ELR (cell line): ENCODE measurements at regions not wholly inside any gene's neighbourhood (a gene's known extent, or its start where the extent isn't known, plus 50 kb on each side); places are given as distances from the start of the nearest gene placed in this dataset.

Source experiments
- DNase-seq: peaks from one replicate; pipeline ENCODE4 v3.0.0-alpha.2; 2015; ENCODE audit warnings: low read depth

- DNase-seq, result no peak
Observed at GRCh38 chr3:181859518-181859917, 147.8 kb downstream of the SOX2 start.

DNA sequence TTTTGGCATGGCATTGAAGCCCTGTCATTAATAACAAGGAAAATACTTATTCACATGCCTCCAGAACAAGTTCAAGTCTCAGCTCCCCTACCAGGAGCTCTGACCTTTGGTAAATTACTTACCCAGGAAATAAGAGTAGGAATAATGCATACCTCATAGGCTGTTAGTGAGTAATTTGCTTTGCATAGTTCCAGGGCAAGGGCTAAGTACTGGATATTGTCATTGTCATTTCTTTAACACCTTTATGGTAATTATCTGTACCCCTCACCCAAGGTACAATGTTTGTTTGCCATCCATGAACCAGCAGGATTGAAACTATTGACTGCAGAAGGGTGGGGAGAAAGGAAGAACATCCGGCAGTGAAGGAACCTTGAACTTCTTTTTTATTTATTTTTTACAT, 148.5 kb downstream of the SOX2 start:
- no peak for DNase-seq

DNA sequence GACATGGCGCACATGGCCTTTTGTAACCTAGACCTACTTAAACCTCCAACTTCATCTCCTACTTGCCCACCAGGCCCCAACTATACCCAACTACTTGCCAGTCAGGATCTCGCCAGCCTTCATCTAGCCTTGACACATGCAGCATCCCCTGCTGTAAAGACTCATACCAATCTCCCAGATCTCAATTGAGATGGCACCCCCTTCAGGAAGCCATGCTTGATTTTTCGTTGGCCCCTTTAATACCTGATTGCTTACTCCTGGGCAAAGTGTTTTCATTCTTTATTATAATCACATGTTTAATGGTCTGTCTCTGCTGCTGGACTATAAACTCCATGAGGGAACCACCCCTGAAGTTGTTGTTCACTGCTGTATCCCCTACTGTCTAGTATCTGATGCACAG, 150.8 kb downstream of the SOX2 start:
- DNase-seq, result no peak

DNA sequence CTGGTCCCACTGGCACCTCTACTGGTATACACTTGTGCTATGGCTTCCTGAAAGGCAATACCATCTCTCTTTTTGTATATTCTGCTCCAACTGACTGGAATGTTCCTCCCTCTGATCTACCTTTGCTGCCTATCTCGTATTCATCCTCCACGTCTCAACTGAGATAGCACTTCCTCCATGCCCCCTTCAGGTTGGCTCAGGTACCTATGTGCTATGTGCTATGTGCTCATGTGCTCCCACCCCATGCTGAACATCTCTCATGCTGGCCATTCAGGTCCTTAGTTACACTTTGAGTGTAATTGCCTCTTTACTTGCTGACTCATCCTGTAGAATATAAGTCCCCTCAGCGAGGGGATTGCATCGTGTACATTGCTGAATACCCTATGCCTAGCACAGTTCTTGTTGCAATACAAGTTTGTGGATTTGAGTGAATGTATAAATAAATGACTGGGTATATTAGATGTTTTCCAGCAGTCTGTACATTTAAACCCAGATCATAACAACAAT, 156.9 kb downstream of the SOX2 start:
- no peak for DNase-seq

DNA sequence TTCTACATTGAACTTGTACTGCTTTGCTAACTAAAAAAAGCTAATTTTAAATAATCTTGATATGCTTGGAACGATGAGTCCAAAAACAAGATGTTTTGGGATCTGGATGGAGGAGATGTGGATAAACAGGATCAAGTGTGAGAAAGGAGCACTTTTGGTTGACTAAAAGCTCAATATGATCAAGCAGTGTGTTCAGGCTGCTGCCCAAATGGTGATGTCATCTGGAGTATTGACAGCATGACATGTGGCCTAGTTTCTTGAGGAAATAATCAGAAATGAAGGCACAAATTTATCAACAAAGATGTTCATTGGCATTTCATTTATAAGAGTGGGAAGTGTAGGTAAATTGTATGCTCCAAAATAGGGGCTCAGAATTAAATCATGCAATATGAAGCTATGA, 161.2 kb downstream of the SOX2 start:
- DNase-seq, result no peak

GRCh38 chr3:181879926-181880325, 168.2 kb downstream of the SOX2 start:
- DNase-seq, result no peak

DNA sequence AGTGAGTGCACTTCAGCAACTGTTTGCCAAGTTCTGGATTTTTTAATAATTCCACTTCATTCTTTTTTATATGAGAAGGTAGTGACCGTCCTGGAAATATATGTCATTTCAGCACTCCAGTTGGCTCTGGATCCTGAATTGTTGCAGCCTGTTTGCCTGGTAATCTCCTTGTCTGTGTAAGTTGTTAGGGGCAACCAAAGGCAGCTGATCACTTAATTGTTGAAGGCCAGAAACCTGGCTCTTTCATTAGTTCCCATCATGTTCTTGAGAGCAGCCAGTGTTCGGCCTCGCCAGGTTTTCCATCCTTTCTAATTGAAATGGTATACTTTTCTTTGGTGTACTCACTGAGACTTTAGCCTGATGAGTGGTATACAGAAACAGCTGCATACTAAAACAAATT, 168.6 kb downstream of the SOX2 start:
- DNase-seq, result no peak

- no peak for DNase-seq
Observed at GRCh38 chr3:181881749-181882148, 170.0 kb downstream of the SOX2 start.

DNA sequence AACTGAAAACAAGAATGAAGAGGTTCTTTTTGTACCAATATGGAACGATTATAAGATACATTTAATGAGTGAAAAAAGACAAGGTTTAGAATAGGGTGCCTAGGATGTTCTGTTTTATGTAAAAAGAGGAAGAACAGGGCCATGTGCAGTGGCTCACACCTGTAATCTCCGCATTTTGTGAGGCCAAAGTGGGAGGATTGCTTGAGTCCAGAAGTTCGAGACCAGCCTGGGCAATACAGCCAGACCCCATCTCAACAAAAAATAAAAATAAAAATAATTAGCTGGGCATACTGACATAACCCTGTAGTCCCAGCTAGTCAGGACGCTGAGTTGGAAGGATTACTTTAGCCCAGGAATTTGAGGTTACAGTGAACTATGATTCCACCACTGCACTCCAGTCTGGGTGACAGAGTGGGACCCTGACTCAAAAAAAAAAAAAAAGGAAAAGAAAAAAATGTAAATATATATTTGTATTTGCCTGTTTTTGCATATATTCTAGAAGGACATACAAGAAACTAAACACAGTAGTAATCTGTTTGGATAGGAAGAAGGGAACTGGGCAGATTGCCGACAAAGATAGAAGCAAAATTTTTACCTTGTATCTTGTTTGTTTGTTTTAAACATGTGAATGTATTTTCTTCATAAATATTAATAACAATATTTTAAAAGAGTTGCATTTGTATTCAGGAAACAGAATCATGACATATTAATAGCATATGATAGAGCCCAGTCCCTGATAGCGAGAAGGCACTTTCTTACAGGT, 174.3 kb downstream of the SOX2 start:
- no peak for DNase-seq

- no peak for DNase-seq
Observed at GRCh38 chr3:181886676-181887075, 175.0 kb downstream of the SOX2 start.

GRCh38 chr3:181887685-181888084, 176.0 kb downstream of the SOX2 start:
- DNase-seq, result no peak

DNA sequence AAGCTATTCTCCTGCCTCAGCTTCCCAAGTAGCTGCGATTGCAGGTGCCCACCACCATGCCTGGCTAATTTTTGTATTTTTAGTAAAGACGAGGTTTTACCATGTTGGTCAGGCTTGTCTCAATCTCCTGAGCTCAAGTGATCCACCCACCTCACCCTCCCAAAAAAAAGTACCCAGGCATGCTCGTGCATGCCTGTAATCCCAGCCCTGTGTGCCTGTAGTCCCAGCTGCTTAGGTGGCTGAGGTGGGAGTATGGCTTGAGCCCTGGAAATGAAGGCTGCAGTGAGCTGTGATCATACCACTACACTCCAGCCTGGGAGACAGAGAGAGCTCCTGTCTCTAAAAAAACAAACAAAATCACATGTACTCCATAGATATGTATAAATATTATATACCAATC, 176.5 kb downstream of the SOX2 start:
- no peak for DNase-seq

- DNase-seq, result no peak
Observed at GRCh38 chr3:181892848-181893247, 181.1 kb downstream of the SOX2 start.

DNA sequence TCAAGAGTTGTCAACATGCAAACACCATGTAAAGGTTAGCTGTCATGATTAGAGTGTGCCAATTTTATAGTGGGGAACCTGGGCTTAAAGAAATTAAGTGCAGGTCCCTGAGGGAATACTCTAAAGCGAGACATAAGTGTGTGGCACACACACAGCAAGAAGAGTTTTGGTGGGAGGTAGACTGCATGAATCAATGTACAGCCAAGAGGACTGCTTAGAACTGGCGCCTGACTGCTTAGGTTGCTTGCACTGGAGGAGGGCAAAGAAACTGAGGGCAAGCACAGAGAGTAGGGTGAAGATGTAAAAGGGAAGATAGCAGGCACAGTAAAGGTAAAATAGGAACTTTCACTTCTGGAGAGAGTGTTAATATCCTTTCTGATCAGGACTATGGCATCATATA, 184.9 kb downstream of the SOX2 start:
- no peak for DNase-seq

DNA sequence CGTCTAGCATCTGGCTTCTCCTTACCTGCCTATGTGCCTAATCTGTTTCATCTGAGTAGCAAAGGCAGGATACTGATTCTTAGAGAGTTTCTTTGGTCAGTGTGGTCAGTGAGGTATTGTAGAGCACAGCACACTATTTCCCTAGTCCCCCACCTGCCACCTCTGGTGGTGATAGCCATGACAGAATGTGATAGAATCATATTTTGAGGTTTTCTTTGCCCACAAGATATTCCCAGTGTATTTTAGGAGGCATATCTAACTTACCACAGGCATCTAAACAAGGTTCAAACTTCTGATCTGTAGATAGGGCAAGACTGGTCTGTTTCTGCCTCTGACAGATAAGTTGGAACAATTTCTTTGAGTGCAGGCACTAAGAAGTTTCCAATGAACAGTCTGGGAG, 188.0 kb downstream of the SOX2 start:
- DNase-seq, result no peak

- no peak for DNase-seq
Observed at GRCh38 chr3:181901626-181902025, 189.9 kb downstream of the SOX2 start.

DNA sequence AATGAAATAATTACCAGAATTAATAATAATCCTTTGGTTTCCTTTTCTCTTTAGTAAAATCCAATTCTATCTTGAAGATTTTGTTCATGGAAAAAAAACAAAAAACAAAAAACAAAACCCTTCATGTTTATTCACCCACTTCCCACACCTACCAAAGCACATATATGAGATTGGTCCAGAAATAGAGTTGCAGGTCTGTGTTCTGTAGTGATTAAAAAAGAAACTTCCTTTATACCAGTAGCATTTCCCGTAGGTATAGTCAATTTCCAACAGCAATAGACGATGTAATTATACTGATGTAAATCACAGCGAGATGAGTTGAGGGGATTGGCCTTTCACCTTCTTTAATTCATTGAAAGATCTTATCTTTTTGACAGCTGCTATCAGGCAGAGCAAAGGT, 194.6 kb downstream of the SOX2 start:
- no peak for DNase-seq

DNA sequence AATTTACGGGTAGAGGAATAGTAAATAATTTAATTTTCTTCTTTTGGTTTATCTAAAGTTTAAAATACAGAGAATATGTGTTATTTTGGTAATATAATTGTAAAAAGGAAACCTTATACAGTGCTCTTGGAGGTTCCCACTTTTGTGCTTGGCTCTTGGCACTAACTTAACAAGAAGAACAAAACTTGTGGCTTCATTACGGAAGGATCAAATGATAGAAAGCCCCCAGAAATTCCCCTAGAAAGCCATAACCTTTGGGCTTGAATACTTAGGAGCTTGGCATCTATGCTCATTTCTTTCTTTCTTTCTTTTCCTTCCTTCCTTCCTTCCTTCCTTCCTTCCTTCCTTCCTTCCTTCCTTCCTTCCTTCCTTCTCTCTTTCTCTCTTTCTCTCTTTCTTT, 197.5 kb downstream of the SOX2 start:
- DNase-seq, result no peak

GRCh38 chr3:181912384-181912783, 200.7 kb downstream of the SOX2 start:
- no peak for DNase-seq

- DNase-seq, result no peak
Observed at GRCh38 chr3:181913254-181913653, 201.5 kb downstream of the SOX2 start.

GRCh38 chr3:181915551-181915950, 203.8 kb downstream of the SOX2 start:
- no peak for DNase-seq

DNA sequence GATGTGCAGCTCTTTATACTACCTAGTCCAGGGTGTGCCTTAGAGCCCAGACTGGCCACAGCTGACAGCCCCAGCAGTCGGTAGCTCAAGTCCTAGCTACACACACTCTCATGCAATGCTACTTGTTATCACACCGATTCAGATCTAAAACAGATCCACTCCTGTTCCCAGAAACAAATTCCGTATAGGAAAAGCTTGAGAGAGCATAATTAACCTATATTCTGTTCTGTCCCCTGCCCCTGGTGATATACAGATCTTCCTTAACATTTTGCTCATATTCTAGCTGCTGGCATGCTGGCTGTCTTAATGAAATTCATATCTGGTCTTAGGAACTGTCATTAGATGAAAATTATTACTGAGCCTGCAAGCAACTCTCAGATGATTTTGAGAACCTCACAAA, 204.3 kb downstream of the SOX2 start:
- DNase-seq, result no peak

GRCh38 chr3:181917027-181917426, 205.3 kb downstream of the SOX2 start:
- no peak for DNase-seq

DNA sequence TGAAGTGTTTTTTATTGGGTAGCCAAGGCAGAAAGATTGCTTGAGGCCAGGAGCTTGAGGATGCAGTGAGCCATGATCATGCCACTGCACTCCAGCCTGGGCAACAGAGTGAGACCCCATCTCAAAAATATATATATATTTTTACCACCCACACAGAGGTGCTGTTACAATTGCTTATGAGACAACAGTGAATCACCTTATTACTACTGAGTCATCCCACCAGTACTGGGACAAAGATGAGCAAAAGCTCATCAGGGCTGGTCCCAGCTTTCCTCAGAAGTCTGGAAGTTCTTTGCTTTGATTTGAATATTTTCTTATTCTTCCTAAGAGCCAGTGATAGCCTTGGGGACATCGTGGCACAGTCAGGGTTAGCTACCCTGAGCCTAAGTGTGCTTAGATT, 207.7 kb downstream of the SOX2 start:
- DNase-seq, result peak; percentile 14
